Epidermal melanocyte (primary cell): ENCODE measurements at regions not wholly inside any gene's neighbourhood (a gene's known extent, or its start where the extent isn't known, plus 50 kb on each side); places are given as distances from the start of the nearest gene placed in this dataset.

Experiments used
- DNase-seq: peaks from one replicate; pipeline ENCODE4 v3.0.0; 2011; ENCODE audit warnings: low spot score; ENCODE audit not compliant: insufficient read length

- DNase-seq = no peak
These were observed 52.2 kb downstream of the FAT3 start for GRCh38 chr11:92276773-92277172.

DNA sequence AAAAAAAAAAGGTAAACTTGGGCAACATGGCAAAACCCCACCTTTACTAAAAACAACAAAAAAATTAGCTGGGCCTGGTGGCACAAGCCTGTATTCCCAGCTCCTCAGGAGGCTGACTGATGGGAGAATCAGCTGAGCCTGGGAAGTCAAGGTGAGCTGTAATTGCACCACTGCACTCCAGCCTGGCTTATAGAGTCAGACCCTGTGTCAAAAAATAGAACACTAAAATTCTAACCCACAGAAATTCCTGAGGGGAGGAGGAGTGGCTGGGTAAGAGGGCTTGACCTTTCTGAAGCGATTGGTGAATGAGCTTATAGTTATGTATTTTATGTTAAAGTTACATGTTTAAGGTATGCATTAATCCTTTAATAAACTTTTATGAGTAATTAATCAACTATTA, 53.3 kb downstream of the FAT3 start:
- DNase-seq = no peak

- DNase-seq = no peak
These were observed 54.3 kb downstream of the FAT3 start for GRCh38 chr11:92278791-92279433.

GRCh38 chr11:92284107-92284506, 59.5 kb downstream of the FAT3 start:
- no peak for DNase-seq

DNA sequence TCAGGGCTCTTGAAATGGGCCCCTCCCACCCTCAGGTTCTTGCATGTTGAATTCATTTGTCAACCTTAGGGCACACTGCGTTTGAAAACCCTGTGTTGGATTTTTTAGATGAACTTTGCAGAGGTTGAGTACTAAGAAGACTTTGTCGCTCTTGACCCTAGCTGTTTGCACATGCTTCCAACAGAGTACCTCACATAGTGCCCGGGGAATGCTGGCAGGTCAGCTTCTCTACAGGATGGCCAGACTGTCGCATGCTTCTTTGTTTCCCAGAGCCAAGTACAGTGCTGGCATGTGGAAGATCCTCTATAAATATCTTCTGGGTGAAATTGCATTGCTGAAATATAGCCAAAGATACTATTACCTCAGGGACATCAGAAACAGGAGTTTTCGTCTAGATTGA, 59.9 kb downstream of the FAT3 start:
- no peak for DNase-seq

DNA sequence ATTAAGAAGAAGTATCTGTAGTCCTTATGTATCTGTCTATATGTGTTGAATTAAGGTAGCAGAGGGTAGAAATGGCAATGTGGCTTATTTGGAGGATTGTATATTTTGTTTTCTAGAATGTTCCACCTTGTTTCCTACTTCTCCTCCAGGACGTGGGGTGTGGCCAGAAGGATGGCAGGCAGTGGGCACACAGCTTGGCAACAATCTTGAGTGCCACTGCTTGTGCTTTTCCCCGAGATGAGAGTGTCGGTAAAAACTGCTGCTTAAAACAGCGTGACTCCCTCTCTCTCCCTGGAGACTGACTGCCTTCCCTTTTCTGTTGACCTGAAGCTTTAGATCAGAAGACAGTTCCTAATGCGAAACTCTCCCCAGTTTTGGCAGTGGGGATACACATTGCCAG, 61.2 kb downstream of the FAT3 start:
- DNase-seq = no peak

GRCh38 chr11:92286709-92287108, 62.1 kb downstream of the FAT3 start:
- DNase-seq = no peak

- DNase-seq = no peak
These were observed 70.8 kb downstream of the FAT3 start for GRCh38 chr11:92295175-92296137.

- no peak for DNase-seq
These were observed 71.5 kb downstream of the FAT3 start for GRCh38 chr11:92296138-92296515.

GRCh38 chr11:92297567-92298553, 73.2 kb downstream of the FAT3 start:
- no peak for DNase-seq

GRCh38 chr11:92300876-92301275, 76.3 kb downstream of the FAT3 start:
- DNase-seq = no peak

DNA sequence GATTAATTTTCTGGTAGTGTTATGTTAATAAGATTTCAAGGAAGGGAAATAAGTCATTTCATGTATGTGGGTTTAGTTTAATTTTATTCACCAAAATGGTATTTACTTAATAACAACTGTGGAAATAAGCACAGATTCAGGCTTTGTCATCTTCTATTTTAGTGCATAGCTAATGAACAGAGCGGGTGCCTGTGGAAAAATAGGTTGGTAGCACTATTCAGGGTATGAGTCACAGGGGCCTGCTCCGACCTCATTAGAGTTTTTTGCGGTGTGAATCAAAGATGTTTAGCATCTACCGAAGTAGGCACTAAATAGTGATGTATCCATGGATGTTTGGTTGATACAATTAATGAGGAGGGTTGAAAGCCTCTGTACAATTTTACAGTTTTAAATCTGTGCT, 78.2 kb downstream of the FAT3 start:
- DNase-seq = no peak

DNA sequence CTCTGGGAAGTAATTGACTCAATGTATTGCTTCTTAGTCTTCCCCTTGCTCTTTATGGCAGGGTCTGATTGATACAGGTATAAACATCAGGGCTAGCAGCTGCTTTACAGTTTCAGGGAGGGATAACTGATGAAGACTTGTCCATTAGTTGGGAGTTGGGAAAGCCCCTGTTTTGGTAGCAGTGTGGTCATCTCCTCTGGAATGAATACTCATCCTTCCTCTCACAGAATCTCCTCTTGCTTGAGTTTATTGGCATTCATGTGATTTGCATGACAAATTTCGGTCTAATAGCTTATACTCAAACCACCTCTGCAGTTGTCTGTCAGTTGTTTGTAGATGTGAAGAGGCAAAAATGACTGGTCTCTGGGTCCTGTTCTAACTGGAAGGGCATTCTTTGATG, 79.7 kb downstream of the FAT3 start:
- no peak for DNase-seq

DNA sequence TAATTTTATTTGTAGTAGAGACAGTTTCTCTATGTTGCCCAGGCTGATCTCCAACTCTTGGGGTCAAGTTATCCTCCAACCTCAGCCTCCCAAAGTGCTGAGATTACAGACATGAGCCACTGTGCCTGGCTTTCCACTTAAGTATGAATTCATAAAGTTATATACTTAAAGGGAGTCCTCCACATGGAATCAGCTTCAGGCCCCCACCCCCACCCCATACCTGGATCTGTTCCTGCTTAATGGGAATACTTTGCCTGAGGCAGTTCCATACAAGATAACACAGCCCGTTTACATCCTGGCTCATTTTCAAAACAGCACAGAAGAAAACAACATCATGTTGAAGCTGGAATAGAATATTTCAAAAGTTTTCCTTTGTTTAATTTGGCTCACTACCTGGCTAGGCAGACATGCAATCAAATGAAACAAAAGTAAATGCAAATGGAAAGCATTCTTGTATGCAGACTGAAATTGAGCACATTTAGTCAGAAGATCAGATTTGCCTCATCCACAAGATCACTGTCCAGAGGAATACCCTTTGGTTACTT, 82.4 kb downstream of the FAT3 start:
- no peak for DNase-seq

DNA sequence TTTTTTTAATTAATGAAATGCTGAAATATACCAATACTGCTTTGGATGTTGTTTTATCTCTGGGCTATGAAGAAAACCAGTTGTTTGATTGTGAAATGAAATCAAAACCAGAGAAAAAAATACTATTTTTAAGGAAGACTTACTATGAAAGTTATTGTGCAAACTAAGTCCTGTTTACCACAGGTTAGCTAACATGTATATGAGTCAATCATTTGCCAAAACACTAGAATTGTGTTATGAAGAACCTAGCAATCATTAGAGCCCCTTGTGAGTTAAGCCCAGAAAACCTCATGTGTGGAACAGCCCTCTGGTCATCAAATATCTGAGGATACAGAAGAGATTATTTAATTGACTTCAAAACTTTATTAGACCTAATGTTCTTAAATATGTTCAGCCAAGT, 83.7 kb downstream of the FAT3 start:
- DNase-seq = no peak

DNA sequence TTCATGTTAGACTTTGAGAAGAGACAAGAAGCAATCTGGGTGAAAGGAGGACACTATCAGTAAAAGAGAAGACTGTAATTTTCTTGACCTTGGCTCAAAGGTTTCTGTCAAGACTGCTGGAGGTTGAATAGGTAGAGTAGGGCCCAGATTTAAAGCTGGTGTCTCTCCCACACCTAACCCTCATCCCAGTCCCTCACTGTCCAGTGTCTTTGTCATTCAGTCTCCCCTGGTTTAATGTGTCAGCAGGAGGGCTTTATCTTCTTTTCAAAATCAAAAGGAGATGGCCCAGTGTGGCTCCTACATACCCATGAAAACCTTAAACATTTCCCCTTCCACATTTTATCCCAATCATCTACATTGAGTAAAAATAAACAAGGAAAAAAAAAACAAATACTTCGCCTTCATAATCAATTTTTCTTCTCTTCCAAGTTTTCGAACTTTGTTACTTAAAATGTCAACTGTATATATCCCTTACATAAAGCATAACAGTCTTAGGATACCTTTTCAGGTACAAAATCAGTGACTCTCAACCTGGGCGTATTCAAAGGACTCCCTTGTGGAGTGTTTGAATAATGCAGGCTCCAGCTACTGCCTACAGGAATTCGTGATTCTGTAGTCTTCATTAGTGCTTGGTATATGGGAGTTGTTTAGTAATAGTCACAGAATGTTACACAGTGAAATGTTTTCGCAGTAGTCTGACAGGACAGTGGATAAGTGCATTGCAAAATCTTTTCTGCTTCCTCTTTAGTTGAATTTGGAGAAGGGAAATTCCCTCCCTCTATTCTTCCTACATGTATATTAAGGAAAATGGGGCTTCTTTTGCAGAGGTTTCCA, 87.2 kb downstream of the FAT3 start:
- DNase-seq = no peak

- no peak for DNase-seq
These were observed 89.2 kb downstream of the FAT3 start for GRCh38 chr11:92313784-92314183.

GRCh38 chr11:92314499-92314898, 89.9 kb downstream of the FAT3 start:
- DNase-seq = no peak

GRCh38 chr11:92316106-92316809, 91.6 kb downstream of the FAT3 start:
- no peak for DNase-seq

DNA sequence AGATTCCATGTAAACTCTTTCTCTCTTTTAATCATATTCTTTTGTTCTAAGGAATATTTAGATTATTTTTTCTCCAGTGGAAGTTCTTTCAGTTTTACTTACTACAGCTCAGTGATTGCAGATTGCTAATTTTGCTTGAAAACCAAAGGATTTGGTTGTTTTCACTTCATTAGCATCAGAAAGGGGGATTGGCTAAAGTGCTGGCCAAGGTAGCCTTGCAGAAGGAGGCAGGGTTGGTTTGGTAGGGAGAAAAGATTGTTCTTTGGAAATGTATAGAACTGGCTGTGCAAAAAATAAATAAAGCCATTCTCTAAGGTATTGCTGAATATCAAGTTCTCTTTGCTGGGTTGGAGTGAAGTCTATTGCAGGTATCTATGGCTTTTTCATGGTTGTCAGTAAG, 92.6 kb downstream of the FAT3 start:
- no peak for DNase-seq
